ENCODE measurements at regions not wholly inside any gene's neighbourhood (a gene's known extent, or its start where the extent isn't known, plus 50 kb on each side); places are given as distances from the start of the nearest gene placed in this dataset.
A peak's percentile ranks its signal among the peaks of the same experiment; 100 is the strongest.

DNA sequence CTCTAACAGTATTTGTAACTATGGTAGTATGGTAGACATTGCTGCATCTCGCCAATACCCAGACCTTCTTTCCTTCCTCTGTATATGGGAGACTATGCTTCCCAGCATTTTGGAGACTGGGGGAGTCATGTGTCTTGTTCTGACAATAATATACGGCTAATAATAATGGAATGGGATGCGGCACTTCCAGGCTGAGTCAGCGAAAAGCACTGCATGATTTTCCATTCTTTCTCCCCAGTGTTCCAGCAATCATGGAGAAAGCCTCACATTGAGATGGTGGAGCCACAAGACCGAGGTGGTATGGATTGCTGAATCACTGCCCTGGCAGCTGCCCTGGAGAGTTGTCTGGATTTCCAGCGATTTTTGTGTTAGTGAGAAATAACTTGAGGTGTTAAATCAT lies 77.1 kb upstream of the FIBIN start:
- TF ChIP-seq, protein P1, sequence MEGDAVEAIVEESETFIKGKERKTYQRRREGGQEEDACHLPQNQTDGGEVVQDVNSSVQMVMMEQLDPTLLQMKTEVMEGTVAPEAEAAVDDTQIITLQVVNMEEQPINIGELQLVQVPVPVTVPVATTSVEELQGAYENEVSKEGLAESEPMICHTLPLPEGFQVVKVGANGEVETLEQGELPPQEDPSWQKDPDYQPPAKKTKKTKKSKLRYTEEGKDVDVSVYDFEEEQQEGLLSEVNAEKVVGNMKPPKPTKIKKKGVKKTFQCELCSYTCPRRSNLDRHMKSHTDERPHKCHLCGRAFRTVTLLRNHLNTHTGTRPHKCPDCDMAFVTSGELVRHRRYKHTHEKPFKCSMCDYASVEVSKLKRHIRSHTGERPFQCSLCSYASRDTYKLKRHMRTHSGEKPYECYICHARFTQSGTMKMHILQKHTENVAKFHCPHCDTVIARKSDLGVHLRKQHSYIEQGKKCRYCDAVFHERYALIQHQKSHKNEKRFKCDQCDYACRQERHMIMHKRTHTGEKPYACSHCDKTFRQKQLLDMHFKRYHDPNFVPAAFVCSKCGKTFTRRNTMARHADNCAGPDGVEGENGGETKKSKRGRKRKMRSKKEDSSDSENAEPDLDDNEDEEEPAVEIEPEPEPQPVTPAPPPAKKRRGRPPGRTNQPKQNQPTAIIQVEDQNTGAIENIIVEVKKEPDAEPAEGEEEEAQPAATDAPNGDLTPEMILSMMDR (IDR thresholded peaks at IDR 0.05): no peak
- TF ChIP-seq POLR2A (IDR thresholded peaks at IDR 0.05): no peak
- TF ChIP-seq POLR2AphosphoS5 (IDR thresholded peaks at IDR 0.05): no peak
- DNase-seq (ENCODE audit: low spot score in 2 of 2): no peak
- H3K27me3 ChIP-seq: no peaks in the 10 kb centered on the region

DNA sequence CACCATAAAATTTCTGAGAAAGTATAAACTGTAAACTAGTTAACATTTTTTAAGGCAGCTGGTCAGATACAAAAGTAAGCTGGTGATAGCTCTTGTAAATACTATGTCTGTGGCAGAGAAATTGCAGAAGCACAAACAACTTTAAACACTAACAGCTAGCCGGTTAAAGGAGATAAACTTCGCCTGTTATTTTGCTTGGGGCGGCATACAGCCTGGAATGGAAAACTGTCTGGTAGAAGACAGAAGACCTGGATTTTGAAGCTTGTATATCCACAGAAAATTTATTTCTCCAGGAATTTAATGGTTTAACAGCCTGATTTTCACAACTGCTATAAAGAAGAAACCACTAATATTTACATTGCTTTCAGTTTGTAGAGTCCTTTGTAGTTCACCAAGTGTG lies 65.3 kb upstream of the FIBIN start:
- no peaks in the 10 kb centered on the region for H3K36me3 ChIP-seq
- no peaks in the 10 kb centered on the region for H3K4me1 ChIP-seq
- H3K4me3 ChIP-seq: no peak overlapping the region
- intact Hi-C loops (cut with DNase I; ENCODE audit: low total_unique reads): no loop called here
- peaks cover 0 to 6% of the 10 kb centered on the region in 2 donors for H3K9me3 ChIP-seq
- H3K27ac ChIP-seq: no peak overlapping the region
- TF ChIP-seq POLR2A (IDR thresholded peaks at IDR 0.05): no peak
- no peak for TF ChIP-seq POLR2AphosphoS5 (IDR thresholded peaks at IDR 0.05)
- TF ChIP-seq, protein P1 (IDR thresholded peaks at IDR 0.05): no peak
- DNase-seq (ENCODE audit: low spot score in 2 of 2): no peak
- H3K27me3 ChIP-seq: no peaks in the 10 kb centered on the region

More for the DNA sequence above, 77.1 kb upstream of the FIBIN start:
- Histone ChIP-seq H3K4me3 (no peak overlapping the region), H3K27ac (no peak overlapping the region), H3K36me3 (no peaks in the 10 kb centered on the region), H3K9me3 (no peaks in the 10 kb centered on the region), H3K4me1 (no peaks in the 10 kb centered on the region)
- intact Hi-C loops (cut with DNase I; ENCODE audit: low total_unique reads): no loop called here

DNA sequence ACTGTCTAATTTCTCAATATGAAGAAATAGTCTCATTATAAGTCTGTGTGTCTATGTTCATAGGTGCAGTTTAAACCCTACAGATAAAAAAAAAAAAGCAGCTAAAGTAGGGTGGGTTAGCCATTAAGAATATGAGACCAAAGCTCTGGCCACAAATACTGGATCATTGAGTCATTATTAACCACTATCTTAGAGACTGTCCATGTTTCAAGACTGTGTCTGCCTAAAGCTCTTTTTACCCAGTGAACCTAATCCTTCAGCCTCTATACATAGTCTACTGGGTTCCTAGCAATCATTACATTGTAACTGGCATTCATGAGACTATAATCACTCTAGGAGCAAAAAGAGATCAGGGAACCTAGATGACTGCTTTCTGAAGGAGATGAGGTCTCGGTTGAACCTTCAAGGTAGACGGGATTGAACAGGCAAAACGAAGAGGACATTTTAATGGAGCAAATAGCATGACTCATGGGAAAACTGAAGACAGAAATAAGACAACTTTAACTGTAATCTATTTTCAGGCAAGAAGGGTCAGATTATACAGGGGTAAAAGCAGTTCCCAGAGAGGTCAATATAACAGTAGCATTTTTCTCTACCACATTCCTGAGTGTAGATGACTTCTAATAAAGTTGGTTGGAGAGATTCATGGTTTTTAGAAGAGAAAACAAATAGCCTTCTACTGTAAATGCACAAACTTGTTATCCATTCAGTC lies 64.0 kb upstream of the FIBIN start:
- Histone ChIP-seq H3K4me1 (no peaks in the 10 kb centered on the region), H3K27me3 (no peaks in the 10 kb centered on the region), H3K27ac (peak overlapping the region in 1 of 2 donors; percentile 44), H3K9me3 (no peaks in the 10 kb centered on the region), H3K4me3 (no peak overlapping the region), H3K36me3 (no peaks in the 10 kb centered on the region)
- intact Hi-C loops (cut with DNase I; ENCODE audit: low total_unique reads): no loop called here
- DNase-seq (ENCODE audit: low spot score in 2 of 2): no peak
- TF ChIP-seq POLR2A (IDR thresholded peaks at IDR 0.05) (no peak), POLR2AphosphoS5 (IDR thresholded peaks at IDR 0.05) (no peak)
- TF ChIP-seq, protein P1 (IDR thresholded peaks at IDR 0.05): no peak

DNA sequence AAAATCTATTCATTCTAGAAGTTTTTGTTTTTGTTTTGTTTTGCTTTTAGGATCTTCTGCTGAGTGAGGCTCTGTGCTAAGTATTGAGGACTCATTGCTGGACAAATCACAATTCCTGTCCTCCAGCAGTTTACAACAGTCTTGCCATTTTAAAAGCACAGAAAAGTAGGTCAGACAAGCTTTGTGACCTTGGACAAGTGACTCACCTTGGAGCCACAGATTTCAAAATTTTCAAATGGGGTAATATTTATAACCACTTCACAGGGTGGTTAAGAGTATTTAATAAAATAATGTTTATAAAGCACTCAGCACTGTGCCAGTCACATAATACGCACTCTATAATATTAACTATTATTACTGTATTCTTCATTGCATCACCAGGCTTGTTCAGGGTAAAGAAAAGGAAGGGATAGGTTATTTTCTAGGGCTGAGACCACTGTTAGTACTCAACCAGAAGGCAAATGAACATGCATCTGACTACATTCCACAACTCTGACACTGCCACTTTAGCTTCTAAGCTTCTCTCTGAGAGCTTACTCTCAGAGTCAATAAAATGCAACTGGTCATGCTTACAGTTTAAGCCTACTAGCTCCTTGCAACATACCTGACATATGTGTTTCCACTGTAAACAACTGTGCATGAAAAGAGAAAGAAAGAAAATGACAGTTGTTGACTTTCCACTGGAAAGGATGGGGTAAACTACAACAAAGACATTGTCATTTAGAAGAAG lies 63.2 kb upstream of the FIBIN start:
- DNase-seq (ENCODE audit: low spot score in 2 of 2): no peak
- Histone ChIP-seq H3K4me1 (no peaks in the 10 kb centered on the region), H3K27me3 (no peaks in the 10 kb centered on the region), H3K9me3 (no peaks in the 10 kb centered on the region), H3K4me3 (no peak overlapping the region), H3K27ac (peak overlapping the region in 1 of 2 donors; percentile 59), H3K36me3 (no peaks in the 10 kb centered on the region)
- intact Hi-C loops (cut with DNase I; ENCODE audit: low total_unique reads): no loop called here
- TF ChIP-seq, protein P1 (IDR thresholded peaks at IDR 0.05): no peak
- TF ChIP-seq POLR2AphosphoS5 (IDR thresholded peaks at IDR 0.05) (no peak), POLR2A (IDR thresholded peaks at IDR 0.05) (no peak)

DNA sequence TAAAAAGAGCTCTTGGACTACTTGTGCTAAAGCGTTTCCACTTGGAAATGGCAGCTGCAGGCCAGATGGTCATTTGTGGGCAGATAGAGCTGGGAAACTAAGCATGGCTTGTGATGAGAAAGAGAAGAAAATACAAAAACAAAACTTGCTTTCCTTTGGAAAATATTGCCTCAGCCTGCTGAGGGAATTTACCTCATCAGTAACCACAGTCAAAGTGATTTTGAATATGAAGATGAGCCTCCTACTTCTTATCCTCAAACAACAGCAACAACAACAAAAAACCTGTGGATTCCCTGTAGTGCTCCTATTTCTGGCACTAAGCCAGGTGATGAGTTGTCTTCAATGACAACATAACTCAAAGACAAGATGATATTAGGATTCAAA lies 62.7 kb upstream of the FIBIN start:
- Histone ChIP-seq H3K4me3 (no peak overlapping the region), H3K27ac (peak overlapping the region in 1 of 2 donors; percentile 59), H3K27me3 (no peaks in the 10 kb centered on the region), H3K36me3 (no peaks in the 10 kb centered on the region), H3K4me1 (no peaks in the 10 kb centered on the region), H3K9me3 (no peaks in the 10 kb centered on the region)
- DNase-seq (ENCODE audit: low spot score in 2 of 2): no peak
- intact Hi-C loops (cut with DNase I; ENCODE audit: low total_unique reads): no loop called here
- TF ChIP-seq POLR2A (IDR thresholded peaks at IDR 0.05) (no peak), POLR2AphosphoS5 (IDR thresholded peaks at IDR 0.05) (no peak)
- TF ChIP-seq, protein P1 (IDR thresholded peaks at IDR 0.05): no peak

Data from breast epithelium (tissue), 4 donors.